Stimulated activated CD8-positive, alpha-beta memory T cell treated with anti-CD3 and anti-CD28 coated beads, Interleukin-12 subunit alpha, Interleukin-12 subunit beta, amount 100 ng/mL, for 1 hour (primary cell): ENCODE measurements at regions not wholly inside any gene's neighbourhood (a gene's known extent, or its start where the extent isn't known, plus 50 kb on each side); places are given as distances from the start of the nearest gene placed in this dataset.
"Not testable (repeated sequence)": the region's sequence is repeated elsewhere in the genome, so short reads cannot be mapped to it uniquely, and the experiment has no call there.

Source experiments
- DNase-seq: peaks from one replicate; pipeline ENCODE4 v3.0.0-alpha.2; 2020; ENCODE audit warnings: low read depth

GRCh38 chr15:39394496-39394895 lies 186.4 kb upstream of the THBS1 start:
- DNase-seq = no peak

DNA sequence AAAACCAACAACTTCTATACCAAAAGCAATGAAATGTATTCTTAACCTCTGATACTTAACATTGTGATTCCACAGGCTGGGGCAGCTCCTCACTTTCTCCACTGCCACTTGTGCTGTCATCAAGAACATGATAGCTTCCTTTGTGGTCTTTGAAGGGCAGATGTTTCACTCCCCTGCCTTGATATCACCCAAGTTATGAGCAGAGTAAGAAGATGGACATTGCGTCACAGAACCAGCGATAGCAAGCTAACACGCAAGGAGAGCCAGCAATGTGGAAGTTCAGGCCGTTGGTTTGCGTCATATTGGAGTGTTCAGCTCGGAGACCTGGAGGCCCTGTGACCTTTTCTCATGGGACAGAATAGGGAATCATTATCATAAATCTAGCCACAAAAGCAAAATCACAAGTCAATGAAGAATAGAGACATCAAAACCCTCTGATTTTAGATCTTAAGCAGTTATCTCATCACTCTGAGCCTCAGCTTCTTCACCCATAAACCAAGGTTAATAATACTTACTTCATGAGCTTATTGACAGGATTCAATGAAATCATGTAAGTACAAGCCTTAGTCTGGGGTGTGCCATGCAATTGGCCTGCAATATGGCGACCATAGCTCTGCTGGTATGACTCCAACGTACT lies 183.8 kb upstream of the THBS1 start:
- no peak for DNase-seq

DNA sequence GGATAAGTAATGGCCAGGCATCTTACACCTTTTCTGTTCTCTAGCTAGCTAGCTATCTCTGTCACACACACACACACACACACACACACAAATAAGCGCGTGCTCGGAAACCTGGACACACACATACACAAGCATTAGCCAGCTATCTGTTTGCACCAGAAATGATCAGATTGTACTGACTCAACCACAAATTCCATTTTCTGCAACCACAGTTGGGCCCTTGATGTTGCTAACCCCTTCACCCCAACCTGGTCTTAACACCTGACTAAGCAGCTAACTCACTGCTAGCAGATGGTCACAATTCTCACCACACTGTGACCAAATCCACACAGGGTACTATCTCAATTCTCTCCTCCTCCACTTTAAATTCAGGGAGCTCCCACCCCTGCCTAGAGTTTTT lies 183.0 kb upstream of the THBS1 start:
- no peak for DNase-seq

- DNase-seq = no peak
These were observed 181.3 kb upstream of the THBS1 start for GRCh38 chr15:39399600-39399999.

DNA sequence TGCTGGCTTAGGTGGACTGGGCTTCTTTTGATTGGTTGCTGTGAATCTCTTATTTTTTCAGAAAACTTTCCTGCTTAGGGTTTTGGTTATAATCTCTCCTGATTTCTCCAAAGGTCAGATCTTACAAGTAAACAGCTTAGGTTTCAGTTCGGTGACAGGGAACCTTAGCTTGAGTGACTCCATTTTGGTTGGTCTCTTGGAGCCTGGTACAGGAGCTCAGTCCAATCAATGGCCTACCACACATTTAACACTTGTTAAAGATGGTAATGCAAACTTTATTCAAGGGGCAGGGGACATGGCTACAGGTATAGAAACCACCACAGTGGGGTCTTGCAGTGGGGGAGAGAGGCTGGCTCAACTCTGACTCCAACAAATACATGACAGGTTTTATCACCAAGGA lies 180.9 kb upstream of the THBS1 start:
- DNase-seq = no peak

- DNase-seq = no peak
These were observed 179.9 kb upstream of the THBS1 start for GRCh38 chr15:39400821-39401550.

GRCh38 chr15:39403640-39404117 lies 177.2 kb upstream of the THBS1 start:
- no peak for DNase-seq

GRCh38 chr15:39404767-39405181 lies 176.1 kb upstream of the THBS1 start:
- no peak for DNase-seq

DNA sequence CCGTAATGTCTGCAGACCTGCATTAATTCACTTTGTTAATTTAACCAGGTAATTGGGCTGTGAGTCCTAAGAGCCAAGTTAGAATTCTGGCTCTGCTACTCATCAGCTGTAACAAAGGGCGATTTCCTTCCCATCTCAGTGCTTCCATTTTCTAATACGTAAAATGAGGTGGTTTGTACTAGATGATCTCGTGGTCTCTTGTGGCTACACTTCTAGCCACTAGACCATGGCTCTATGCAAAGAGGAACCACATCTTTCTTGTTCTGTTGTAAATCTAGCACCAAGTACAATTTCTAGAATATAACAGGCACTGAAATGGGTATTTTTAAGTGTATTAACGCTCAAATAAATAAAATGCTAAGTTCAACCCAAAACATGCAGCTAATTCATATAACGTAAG lies 174.4 kb upstream of the THBS1 start:
- DNase-seq = no peak

- DNase-seq = no peak
These were observed 173.8 kb upstream of the THBS1 start for GRCh38 chr15:39407116-39407515.

DNA sequence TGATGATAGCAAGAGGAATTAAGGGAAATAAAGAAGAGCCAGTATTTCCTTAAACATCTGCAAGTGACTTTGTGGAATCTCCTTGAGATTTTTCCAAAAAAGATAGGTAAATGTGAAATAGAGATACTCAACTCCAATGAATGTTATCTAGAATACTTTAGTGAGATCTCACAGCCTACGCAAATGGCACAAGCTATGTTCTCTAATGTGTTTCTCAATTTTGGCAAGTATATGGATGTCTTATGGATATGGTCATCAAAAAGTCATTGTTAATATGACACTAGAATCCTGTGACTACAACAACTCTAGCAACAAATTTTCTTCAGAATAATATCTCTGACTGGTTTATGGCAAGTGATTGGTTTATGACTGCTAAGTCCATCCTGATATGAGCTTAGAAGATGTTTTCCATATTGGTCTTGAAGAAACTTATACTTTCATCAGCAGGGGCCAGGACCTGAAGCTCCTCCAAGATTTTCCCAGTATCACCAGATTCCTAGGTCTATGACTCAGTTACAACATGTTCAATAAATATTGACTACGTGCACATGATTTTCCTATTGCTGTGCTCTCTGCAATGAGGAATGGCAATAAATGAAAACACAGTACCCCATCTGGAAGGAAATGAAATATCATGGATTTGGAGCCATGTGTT lies 170.9 kb upstream of the THBS1 start:
- DNase-seq = no peak

- DNase-seq = no peak
These were observed 169.5 kb upstream of the THBS1 start for GRCh38 chr15:39411102-39411989.

DNA sequence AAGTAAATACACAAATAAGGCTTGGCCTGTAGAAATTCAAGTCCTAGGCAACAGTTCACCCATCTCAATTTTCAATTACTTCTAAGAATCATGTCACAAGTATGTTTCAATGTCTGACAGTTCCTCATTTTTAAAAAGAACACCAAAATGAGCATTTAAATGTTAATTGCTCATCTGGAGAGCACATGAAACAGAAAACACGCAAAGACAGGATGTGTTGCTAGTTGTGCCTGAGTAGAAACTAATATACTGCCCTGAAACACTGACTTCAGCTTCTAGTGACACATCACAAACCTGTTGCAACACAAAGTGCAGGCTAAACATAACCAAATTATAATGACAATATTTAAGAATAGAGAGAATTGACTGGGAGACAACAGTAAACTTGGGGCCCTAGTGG lies 167.3 kb upstream of the THBS1 start:
- DNase-seq = no peak

DNA sequence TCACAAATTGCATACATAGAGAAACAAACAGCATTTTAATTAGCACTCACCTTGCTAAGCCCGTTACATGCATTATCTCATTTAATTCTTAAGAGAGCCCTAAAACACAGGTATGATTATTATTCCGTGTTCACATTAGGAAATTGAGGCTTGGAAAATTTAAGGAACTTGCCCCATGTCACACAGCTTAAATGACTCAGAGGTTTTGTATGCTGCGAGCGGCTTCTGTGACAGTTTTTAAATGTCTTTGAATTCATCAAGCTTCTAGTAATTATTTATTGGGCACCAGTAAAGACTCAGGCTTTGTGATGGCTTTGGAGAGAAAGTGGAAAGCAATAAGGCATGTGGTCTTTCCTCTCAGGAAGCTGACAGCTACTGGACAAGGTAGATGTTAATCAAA lies 166.7 kb upstream of the THBS1 start:
- no peak for DNase-seq

- DNase-seq = no peak
These were observed 165.2 kb upstream of the THBS1 start for GRCh38 chr15:39415634-39416033.

DNA sequence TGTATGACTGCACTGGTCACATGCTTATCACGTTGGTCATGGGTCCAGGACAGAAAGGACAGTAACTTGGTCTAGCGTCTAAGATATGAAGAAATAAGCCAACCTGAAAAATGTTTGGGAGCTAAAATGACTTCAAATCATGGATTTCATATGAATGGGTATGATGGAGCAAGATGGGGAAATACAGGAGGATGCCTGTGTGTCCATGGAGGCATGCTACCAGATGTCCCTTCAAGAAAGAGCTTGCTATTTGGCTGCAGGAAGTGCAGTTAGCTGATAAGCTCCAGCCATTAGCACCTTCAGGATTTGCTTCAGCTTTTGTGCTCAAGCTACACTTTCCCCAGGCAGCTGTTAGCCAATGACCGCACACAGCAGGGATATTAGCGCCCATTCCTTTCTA lies 164.6 kb upstream of the THBS1 start:
- no peak for DNase-seq

DNA sequence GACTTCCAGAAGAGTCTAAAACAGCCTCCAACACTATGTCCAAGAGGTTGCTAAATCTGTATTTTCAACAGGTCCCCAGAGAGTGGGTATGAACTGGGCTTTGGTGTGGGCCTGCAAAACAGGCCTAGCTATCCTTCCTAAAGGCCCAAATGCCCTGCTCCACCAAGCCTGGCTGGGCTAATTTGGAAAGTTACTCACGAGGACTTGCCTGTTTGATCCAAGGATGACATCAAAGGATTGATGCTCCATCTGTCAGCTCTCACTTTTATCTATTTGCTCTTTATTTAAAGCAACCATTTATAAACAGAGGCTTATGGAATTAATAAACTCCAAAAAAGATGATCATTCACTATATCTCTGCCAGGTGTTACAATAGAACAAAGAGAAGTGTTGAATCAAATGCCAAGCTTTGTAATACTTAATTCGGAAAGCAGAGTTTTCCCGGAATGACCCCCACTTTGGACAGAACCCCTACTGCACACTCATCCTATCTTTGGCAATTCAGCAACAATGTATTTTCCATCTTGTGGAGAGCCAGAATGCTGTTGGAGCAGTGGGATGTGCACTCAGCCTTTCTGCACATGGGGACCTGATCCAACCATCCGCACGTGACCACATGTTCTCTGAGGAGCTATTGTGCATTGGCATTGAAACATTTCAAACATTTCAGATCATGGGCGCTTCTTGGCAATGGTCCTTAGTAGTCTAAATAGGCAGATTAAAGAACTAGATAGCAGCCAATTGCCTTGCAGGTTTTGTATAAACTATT lies 163.3 kb upstream of the THBS1 start:
- no peak for DNase-seq

- no peak for DNase-seq
These were observed 161.2 kb upstream of the THBS1 start for GRCh38 chr15:39419651-39420050.

GRCh38 chr15:39420123-39420852 lies 160.6 kb upstream of the THBS1 start:
- DNase-seq = not testable (repeated sequence)

DNA sequence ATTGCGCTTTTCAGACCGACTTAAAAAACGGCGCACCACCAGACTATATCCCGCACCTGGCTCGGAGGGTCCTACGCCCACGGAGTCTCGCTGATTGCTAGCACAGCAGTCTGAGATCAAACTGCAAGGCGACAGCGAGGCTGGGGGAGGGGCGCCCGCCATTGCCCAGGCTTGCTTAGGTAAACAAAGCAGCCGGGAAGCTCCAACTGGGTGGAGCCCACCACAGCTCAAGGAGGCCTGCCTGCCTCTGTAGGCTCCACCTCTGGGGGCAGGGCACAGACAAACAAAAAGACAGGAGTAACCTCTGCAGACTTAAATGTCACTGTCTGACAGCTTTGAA lies 160.1 kb upstream of the THBS1 start:
- not testable (repeated sequence) for DNase-seq
